Thyroid gland (tissue), 4 donors: ENCODE measurements at regions not wholly inside any gene's neighbourhood (a gene's known extent, or its start where the extent isn't known, plus 50 kb on each side); places are given as distances from the start of the nearest gene placed in this dataset.
A peak's percentile ranks its signal among the peaks of the same experiment; 100 is the strongest.

Experiments used
- DNase-seq, 2 donors: peaks; one replicate each; pipeline ENCODE4 v3.0.0-alpha.2; 2019
- H3K27ac ChIP-seq, 3 donors: fragments of 200-600 bp; sonication (generic); 1 replicate in 2 of 3; 2 replicates in 1 of 3; pipeline ENCODE4 v1.5.1; 2016 to 2019; ENCODE audit warnings: mild to moderate bottlenecking in 1 of 3, moderate library complexity in 1 of 3
- H3K27me3 ChIP-seq: fragments of 200-600 bp; sonication (generic); one replicate; pipeline ENCODE4 v1.5.1; 2019
- H3K36me3 ChIP-seq, 2 donors: fragments of 200-600 bp; sonication (generic); one replicate each; pipeline ENCODE4 v1.5.1; 2016 to 2019
- H3K4me1 ChIP-seq, 2 donors: fragments of 200-600 bp; sonication (generic); one replicate each; pipeline ENCODE4 v1.5.1; 2017 to 2019
- H3K4me3 ChIP-seq, 3 donors: fragments of 200-600 bp; sonication (generic); replicated peaks in 1 of 3; 1 replicate in 2 of 3; 2 replicates in 1 of 3; pipeline ENCODE4 v1.5.1; 2016; ENCODE audit warnings: mild to moderate bottlenecking in 1 of 3
- H3K9me3 ChIP-seq: fragments of 200-600 bp; sonication (generic); one replicate; pipeline ENCODE4 v1.5.1; 2017
- CTCF ChIP-seq, 6 experiments: fragments of 200-600 bp in 3 of 6; fragments of 450-650 bp in 3 of 6; sonication (generic) in 3 of 6; IDR thresholded peaks; one replicate each; pipeline ENCODE4 v1.5.1; 2016 to 2019; ENCODE audit warnings: antibody characterized with exemption in 6 of 6, mild to moderate bottlenecking in 2 of 6, inconsistent platforms in 1 of 6, moderate library complexity in 1 of 6
- POLR2A ChIP-seq, 2 donors: fragments of 450-650 bp; IDR thresholded peaks; one replicate each; pipeline ENCODE4 v1.6.1; 2017; ENCODE audit warnings: antibody characterized with exemption in 2 of 2, mild to moderate bottlenecking in 2 of 2, moderate library complexity in 1 of 2
- WGBS, 2 donors: methylation state at CpG; one replicate each; pipeline ENCODE4 v1.1.5; 2017; 5-methylcytosine and 5-hydroxymethylcytosine counted together
- intact Hi-C: fragments of 100-400 bp; cut with DNase I; formaldehyde crosslinking; loops from one replicate; pipeline ENCODE4 v1.15.1; 2023

- no peak for DNase-seq
- Histone ChIP-seq H3K4me3 (no peak overlapping the region), H3K27me3 (no peaks in the 10 kb centered on the region), H3K9me3 (no peaks in the 10 kb centered on the region), H3K27ac (no peak overlapping the region), H3K4me1 (no peaks in the 10 kb centered on the region), H3K36me3 (no peaks in the 10 kb centered on the region)
- WGBS, 2 donors, result 95 to 99% methylated on average over 6 of the region's 6 CpGs
- no peak for TF ChIP-seq POLR2A (IDR thresholded peaks at IDR 0.05)
- no peak for TF ChIP-seq CTCF (IDR thresholded peaks at IDR 0.05)
- intact Hi-C loops, result no loop called here
Measured at GRCh38 chr1:5298376-5298775, 644.0 kb downstream of the AJAP1 start.

GRCh38 chr1:5297886-5298239, 643.5 kb downstream of the AJAP1 start:
- intact Hi-C loops, result no loop called here
- no peaks in the 10 kb centered on the region for H3K27me3 ChIP-seq
- H3K36me3 ChIP-seq, result no peaks in the 10 kb centered on the region
- no peaks in the 10 kb centered on the region for H3K9me3 ChIP-seq
- H3K4me1 ChIP-seq, result no peaks in the 10 kb centered on the region
- no peak overlapping the region for H3K27ac ChIP-seq
- DNase-seq, result no peak
- no peak for TF ChIP-seq POLR2A (IDR thresholded peaks at IDR 0.05)
- no peak for TF ChIP-seq CTCF (IDR thresholded peaks at IDR 0.05)
- no peak overlapping the region for H3K4me3 ChIP-seq
- 67 to 100% methylated on average over 1 of the region's 1 CpG for WGBS, 2 donors

GRCh38 chr1:5297180-5297885, 642.9 kb downstream of the AJAP1 start:
- H3K4me3 ChIP-seq, result no peak overlapping the region
- H3K27me3 ChIP-seq, result no peaks in the 10 kb centered on the region
- DNase-seq, result peak in 1 of 2 donors; percentile 6
- H3K4me1 ChIP-seq, result no peaks in the 10 kb centered on the region
- TF ChIP-seq POLR2A (IDR thresholded peaks at IDR 0.05) (no peak), CTCF (IDR thresholded peaks at IDR 0.05) (no peak)
- WGBS, 2 donors, result 84 to 85% methylated on average over 9 of the region's 9 CpGs
- no peaks in the 10 kb centered on the region for H3K9me3 ChIP-seq
- intact Hi-C loops, result no loop called here
- H3K36me3 ChIP-seq, result no peaks in the 10 kb centered on the region
- H3K27ac ChIP-seq, result no peak overlapping the region

GRCh38 chr1:5296557-5297179, 642.3 kb downstream of the AJAP1 start:
- Histone ChIP-seq H3K27ac (no peak overlapping the region), H3K36me3 (no peaks in the 10 kb centered on the region), H3K4me3 (no peak overlapping the region), H3K27me3 (no peaks in the 10 kb centered on the region), H3K9me3 (no peaks in the 10 kb centered on the region), H3K4me1 (no peaks in the 10 kb centered on the region)
- 59 to 74% methylated on average over 18 of the region's 18 CpGs for WGBS, 2 donors
- TF ChIP-seq POLR2A (IDR thresholded peaks at IDR 0.05) (no peak), CTCF (IDR thresholded peaks at IDR 0.05) (no peak)
- intact Hi-C loops, result no loop called here
- DNase-seq, result no peak

GRCh38 chr1:5296095-5296494, 641.7 kb downstream of the AJAP1 start:
- intact Hi-C loops, result no loop called here
- no peak overlapping the region for H3K4me3 ChIP-seq
- WGBS, 2 donors, result 54 to 68% methylated on average over 12 of the region's 12 CpGs
- no peaks in the 10 kb centered on the region for H3K27me3 ChIP-seq
- no peaks in the 10 kb centered on the region for H3K36me3 ChIP-seq
- TF ChIP-seq CTCF (IDR thresholded peaks at IDR 0.05) (no peak), POLR2A (IDR thresholded peaks at IDR 0.05) (no peak)
- DNase-seq, result no peak
- H3K9me3 ChIP-seq, result no peaks in the 10 kb centered on the region
- no peak overlapping the region for H3K27ac ChIP-seq
- no peaks in the 10 kb centered on the region for H3K4me1 ChIP-seq
